ENCODE measurements at regions not wholly inside any gene's neighbourhood (a gene's known extent, or its start where the extent isn't known, plus 50 kb on each side); places are given as distances from the start of the nearest gene placed in this dataset.

- no peak for TF ChIP-seq CEBPB (IDR thresholded peaks at IDR 0.05; ENCODE audit: low read depth, low read length)
- TF ChIP-seq CTCF (conservative IDR thresholded peaks at IDR 0.05; ENCODE audit: low read depth, low read length), result no peak
- no peak for TF ChIP-seq MXI1 (IDR thresholded peaks at IDR 0.05; ENCODE audit: borderline replicate concordance, low read depth, low read length)
- no peak for TF ChIP-seq POLR2A (IDR thresholded peaks at IDR 0.05; ENCODE audit: low read depth, low read length)
- TF ChIP-seq, protein P1, sequence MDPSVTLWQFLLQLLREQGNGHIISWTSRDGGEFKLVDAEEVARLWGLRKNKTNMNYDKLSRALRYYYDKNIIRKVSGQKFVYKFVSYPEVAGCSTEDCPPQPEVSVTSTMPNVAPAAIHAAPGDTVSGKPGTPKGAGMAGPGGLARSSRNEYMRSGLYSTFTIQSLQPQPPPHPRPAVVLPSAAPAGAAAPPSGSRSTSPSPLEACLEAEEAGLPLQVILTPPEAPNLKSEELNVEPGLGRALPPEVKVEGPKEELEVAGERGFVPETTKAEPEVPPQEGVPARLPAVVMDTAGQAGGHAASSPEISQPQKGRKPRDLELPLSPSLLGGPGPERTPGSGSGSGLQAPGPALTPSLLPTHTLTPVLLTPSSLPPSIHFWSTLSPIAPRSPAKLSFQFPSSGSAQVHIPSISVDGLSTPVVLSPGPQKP (IDR thresholded peaks at IDR 0.05; ENCODE audit: borderline replicate concordance, low read depth, low read length), result no peak
- TF ChIP-seq MAFK (IDR thresholded peaks at IDR 0.05; ENCODE audit: low read depth, low read length), result no peak
- TF ChIP-seq RFX5 (IDR thresholded peaks at IDR 0.05; ENCODE audit: low read depth, low read length), result no peak
- TF ChIP-seq RCOR1 (IDR thresholded peaks at IDR 0.05; ENCODE audit: insufficient replicate concordance, low read length), result no peak
- no peak for TF ChIP-seq MAZ (IDR thresholded peaks at IDR 0.05; ENCODE audit: borderline replicate concordance, low read depth, low read length)
- no peak for TF ChIP-seq FOS (IDR thresholded peaks at IDR 0.05; ENCODE audit: low read depth, low read length)
- TF ChIP-seq USF2 (IDR thresholded peaks at IDR 0.05; ENCODE audit: low read depth, low read length), result no peak
- TF ChIP-seq SMC3 (IDR thresholded peaks at IDR 0.05; ENCODE audit: low read depth, low read length), result no peak
- no peak for TF ChIP-seq RAD21 (IDR thresholded peaks at IDR 0.05; ENCODE audit: low read length)
- TF ChIP-seq NFE2L2 (IDR thresholded peaks at IDR 0.05; ENCODE audit: low read depth, low read length), result no peak
Observed at GRCh38 chr16:85503679-85504231, 109.4 kb upstream of the GSE1 start.

Measured in IMR-90 (cell line).